ENCODE measurements at regions not wholly inside any gene's neighbourhood (a gene's known extent, or its start where the extent isn't known, plus 50 kb on each side); places are given as distances from the start of the nearest gene placed in this dataset.

- no peak for TF ChIP-seq EZH2 (IDR thresholded peaks at IDR 0.05; ENCODE audit: borderline replicate concordance, insufficient read depth, low read depth, low read length, poor library complexity, severe bottlenecking)
- TF ChIP-seq CTCF (IDR thresholded peaks at IDR 0.05) = no peak
Measured at GRCh38 chr20:52892023-52892422, 80.1 kb upstream of the TSHZ2 start.
